NCI-H1105 treated with DMSO at 0.1 percent for 48 hours (cell line): ENCODE measurements at regions not wholly inside any gene's neighbourhood (a gene's known extent, or its start where the extent isn't known, plus 50 kb on each side); places are given as distances from the start of the nearest gene placed in this dataset.

Source experiments
- DNase-seq: peaks from one replicate; lab custom pipeline; 2025; lab: John Stamatoyannopoulos, UW

- DNase-seq, result no peak
Observed at GRCh38 chrX:10747975-10748374, 127.6 kb upstream of the MID1 start.

- DNase-seq, result no peak
Observed at GRCh38 chrX:10749113-10749512, 128.7 kb upstream of the MID1 start.

GRCh38 chrX:10750581-10750980, 130.2 kb upstream of the MID1 start:
- no peak for DNase-seq

DNA sequence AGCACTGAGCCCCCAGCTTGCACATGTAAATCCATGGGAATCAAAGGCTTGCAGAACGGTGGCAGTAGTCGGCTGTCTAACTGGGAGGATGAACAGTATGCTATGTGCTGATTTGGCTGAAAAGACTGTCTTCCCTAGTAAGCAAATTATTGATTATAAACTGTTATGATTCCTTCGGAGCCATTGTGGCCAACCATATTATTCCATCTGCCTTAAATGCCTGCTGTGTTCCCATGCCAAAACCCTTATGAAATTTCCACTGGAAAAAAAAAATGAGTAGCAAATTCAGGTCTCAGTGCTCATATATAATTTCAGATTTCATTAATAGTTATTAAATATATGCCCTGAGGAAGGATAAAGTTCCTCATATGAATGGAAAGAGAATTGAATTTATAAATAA, 132.7 kb upstream of the MID1 start:
- no peak for DNase-seq

GRCh38 chrX:10754445-10754844, 134.1 kb upstream of the MID1 start:
- no peak for DNase-seq

DNA sequence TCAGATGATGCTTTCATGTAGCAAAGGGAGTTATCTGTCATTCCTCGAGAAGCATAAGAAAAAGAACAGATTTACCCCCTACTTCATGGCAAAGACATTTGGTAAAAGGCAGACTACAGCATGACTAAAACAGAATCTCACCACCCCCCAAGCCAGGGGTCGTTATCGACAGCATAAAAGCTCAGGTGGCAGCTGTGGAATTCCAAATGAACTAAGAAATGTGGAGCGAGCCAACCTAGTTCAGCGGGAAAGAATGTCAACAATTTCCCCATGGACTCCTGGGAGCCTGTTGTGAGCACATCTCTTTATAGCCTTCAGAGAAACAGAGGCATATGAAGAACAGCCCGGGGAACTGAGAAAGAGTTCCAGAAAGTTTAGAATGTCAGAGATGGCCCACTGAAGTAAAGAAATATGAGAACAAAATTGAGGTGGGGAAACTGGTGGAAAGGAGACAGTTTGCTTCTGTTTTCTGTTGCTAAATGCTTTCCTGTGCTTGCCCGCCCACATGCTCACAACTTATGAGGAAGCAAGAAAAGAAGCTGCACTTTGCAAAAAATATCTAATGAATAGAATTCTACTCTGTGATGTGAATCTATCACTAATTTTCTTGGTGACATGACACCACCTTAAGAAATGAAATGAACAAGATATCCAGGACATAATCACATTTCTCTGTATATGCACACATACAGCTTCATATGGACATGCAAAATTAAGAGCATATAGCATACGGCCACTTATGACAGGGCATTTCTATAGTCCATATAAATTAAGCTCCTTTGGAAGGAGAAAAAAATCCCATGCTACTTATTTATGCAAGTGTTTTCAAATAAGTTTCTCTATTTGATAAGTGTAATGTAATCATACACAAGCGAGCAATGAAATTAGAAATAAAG, 135.3 kb upstream of the MID1 start:
- DNase-seq, result no peak

- DNase-seq, result no peak
Observed at GRCh38 chrX:10756441-10756840, 136.1 kb upstream of the MID1 start.

DNA sequence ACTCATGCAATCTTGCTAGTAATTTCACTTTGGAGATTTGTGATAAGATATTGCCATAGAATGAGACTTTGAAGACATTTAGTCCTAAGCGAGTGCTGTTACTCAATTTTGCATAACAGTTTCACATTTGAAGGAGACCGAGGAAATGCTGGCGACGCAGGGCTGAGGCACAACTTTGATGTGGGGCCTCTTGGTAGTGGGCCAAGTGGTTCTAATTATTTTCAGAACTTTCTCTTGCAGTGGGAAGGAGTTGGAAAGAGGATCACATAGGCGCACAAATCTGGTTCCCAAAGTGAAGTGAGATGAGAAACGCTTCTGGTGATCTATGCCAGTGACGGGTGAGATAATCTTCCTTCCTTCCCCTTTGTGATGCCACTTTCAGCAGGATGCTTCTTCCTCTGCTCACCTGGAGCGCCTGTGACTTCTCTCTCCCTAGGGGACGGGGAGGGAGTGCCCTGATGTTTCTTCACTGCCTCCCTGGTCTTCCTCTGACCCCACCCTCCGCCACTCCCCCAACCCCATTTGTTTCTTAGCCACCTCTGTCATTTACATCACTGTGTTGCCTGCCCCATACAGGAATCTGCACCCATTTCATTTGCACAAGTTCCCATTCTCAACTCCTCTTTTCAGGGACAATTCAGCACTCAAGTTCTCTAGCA, 138.9 kb upstream of the MID1 start:
- no peak for DNase-seq

GRCh38 chrX:10761447-10761846, 141.1 kb upstream of the MID1 start:
- peak; percentile 51 for DNase-seq

GRCh38 chrX:10769195-10769594, 148.8 kb upstream of the MID1 start:
- peak; percentile 75 for DNase-seq

DNA sequence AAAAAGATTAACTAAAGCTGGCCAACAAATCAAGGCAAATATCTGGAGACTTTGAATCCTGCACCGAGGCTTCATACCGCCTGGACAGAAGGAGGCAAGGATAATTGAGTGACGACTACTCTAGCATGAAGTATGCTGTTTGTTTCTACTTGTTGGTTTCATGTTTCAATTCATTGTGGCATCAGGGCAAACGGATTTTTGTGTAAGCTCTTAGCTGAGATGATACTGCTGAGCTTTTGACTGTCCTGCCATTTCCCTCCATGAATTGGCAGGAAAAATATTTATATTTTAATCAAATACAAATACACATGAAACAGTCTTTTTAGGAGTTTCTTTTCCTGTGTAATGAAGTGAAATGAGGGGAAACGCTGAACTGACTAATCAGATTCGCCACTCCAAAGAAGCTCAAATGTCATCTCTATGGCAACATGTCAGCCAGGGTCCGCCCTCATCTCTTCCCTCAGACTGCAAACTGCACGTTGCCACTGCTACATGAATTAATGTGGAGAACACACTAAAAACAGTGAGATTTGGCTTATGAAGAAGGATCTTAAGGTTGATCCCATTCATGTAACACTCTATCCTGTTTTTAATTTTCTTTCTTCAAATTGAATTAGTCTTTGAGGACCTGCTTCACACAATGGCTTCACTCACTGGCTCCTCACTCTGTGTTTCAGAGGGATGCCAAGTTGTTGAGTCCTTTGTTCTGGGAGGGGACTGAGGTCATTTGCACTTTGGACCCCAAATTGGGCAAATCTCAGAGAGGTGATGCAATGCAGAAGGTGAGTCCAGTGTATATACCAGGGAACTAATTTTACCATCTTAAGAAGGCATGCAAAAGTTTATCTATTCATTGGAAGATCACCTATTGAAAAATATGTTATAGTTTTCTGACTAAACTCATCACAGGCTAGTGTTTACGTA, 149.6 kb upstream of the MID1 start:
- peak; percentile 77 for DNase-seq

DNA sequence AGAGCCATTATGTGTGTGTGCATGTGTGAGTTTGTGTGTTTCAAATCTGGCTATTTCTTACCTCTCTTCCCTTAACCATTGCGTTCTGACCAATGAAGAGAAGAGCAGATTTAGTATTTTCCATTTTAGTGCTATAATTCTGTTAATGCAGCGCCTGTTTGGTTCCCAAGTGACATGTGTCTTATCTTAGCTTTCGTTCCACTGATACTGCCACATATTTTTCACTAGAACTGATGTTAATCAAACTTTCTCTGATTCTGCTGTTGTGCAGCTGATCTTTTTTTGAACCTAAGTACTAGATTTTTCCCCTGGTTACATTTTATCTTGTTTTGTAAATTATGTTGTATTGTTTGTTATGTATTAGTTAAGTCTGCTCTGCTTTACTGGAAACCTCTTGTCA, 152.9 kb upstream of the MID1 start:
- DNase-seq, result no peak

GRCh38 chrX:10781847-10782530, 161.6 kb upstream of the MID1 start:
- DNase-seq, result no peak

DNA sequence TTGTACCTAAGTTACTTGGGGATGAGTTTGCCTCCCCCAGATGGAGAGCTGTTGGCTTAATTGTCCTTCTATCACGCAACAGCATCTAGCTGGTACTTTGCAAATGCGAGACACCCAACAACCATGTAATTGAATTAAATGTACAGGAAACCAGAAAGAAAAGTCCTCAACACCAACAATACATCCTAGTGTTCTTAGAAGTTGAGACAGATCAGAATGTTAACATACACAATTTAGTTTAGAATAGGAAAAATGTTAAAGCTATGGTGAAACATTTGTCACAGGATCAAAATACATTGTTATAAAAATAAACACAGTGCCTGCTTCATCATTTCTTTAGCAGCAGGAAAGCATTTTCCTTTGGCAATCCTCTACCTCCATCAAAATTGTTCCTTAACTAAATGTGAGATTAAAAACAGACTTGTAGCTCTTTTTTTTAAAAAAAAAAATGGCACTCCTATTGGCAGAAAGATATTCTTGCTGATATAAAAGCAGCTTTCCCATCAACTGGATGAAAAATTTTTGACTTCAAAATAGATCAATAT, 163.1 kb upstream of the MID1 start:
- no peak for DNase-seq

GRCh38 chrX:10787264-10787663, 166.9 kb upstream of the MID1 start:
- DNase-seq, result no peak

DNA sequence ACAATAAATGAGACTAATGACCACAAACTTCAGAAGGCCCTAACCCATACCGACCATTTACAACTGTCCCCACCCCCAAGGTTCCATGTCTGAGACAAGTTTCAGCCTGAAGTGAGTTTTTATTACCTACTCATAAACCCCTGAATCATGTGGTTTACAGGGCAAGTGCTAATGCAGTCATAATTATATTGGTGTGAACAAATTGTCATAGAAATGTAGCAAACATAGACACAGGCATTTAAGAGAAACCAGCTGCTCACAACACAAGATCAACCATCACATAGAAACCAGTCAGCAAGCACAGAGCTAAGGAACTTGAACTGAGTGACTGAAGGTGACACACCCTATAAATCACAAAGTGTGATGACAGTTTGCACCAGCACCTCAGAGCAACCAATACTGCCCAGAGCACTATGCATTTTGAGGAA, 173.8 kb upstream of the MID1 start:
- no peak for DNase-seq

GRCh38 chrX:10795721-10796120, 175.3 kb upstream of the MID1 start:
- no peak for DNase-seq

GRCh38 chrX:10797466-10797865, 177.1 kb upstream of the MID1 start:
- no peak for DNase-seq

DNA sequence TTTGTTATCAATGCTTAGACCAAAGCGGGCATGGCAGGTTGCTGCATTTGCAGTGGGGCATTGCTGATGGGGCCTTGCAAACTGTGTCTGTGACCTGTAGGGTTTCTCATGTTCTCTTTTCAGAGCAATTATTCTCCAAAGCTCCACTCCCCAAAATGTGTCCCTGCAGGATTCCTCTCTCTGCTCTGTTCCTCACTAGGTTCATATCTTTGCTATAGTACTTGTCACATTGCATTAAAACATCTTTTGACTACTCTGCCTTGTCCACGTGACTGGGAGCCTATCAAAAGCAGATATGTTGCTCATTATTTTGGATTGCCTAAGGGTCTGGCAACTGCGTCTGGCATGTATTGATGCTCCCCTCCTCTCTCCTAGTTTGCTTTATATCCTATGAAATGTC, 177.7 kb upstream of the MID1 start:
- DNase-seq, result no peak

DNA sequence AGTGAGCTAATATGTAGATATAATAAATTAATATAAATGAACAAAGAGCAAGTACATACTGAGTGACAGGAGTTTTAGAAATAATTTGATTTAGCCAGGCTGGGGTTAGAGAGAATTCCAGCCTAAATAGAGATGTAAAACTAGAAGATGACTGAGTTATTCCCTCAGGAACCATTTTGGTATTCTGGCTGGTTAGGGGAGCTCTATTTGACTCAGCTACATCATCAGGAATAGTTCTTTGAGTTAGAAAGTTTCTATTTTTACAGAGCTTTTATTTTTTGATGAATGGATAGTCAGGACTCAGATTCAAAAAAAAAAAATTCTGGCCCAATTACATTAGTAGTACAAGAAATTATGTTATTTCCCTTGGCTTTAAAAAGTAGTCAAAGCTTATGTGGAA, 180.4 kb upstream of the MID1 start:
- DNase-seq, result no peak

GRCh38 chrX:10811111-10811510, 190.7 kb upstream of the MID1 start:
- no peak for DNase-seq

DNA sequence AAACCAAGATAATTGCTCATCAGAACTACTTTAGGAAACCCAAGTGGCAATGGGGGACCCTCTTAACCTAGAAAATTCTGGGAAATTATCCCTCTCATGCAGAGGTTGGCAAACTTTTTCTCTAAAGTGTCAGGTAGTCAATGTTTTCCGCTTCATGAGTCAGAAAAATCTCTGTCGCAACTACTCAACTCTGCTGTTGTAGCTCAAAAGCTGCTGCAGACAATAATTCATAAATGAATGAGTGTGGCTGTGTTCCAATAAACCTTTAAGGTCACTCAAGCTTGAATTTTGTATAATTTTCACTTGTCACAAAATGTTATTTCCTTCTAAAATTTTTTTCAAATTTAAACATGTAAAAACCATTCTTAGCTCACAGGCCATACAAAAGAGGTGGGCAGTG, 193.4 kb upstream of the MID1 start:
- DNase-seq, result no peak
